RPMI8226 (cell line): ENCODE measurements at regions not wholly inside any gene's neighbourhood (a gene's known extent, or its start where the extent isn't known, plus 50 kb on each side); places are given as distances from the start of the nearest gene placed in this dataset.
"Not testable (repeated sequence)": the region's sequence is repeated elsewhere in the genome, so short reads cannot be mapped to it uniquely, and the experiment has no call there.

Experiments used
- DNase-seq: peaks from one replicate; pipeline ENCODE4 v3.0.0-alpha.2; 2015

GRCh38 chr3:63124090-63124489 is 154.0 kb upstream of the SYNPR start:
- no peak for DNase-seq

DNA sequence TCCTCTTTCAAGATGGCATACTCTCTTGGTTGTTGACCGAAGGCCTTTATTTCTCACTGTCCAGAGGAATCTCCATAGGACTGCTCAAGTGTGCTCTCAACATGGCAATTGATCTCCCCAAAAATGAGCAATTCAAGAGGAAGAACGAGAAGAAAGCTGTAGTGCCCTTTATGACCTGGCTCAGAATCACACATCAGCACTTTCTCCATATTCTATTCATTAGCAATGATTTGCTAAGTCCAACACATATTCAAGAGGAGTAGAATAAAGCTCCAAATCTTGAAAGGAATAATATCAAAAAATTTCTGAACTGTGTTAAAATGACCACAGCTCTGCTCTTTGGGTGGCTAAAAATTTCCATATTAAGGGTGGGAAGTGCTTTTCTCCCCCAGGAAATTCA is 151.6 kb upstream of the SYNPR start:
- no peak for DNase-seq

- DNase-seq, result no peak
Observed at GRCh38 chr3:63128380-63128779, 149.7 kb upstream of the SYNPR start.

DNA sequence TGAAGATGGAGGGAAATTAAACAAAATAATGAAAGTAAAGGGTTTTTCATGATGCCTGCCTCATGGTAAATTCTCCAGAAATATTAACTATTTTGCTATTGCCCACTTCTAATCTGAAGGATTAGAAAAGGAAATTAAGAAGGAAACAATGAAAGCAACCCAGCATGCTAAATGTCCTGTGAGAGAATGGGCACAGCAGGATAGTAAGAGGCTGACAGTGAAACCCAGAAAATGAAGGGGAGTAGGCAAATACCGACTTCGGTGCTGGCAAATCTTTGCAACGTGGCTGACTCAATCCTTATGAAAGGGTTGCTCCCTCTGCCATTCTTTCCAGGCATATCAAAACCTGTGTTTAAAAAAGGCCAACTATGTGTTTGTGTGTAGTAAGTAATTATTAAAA is 147.5 kb upstream of the SYNPR start:
- no peak for DNase-seq

DNA sequence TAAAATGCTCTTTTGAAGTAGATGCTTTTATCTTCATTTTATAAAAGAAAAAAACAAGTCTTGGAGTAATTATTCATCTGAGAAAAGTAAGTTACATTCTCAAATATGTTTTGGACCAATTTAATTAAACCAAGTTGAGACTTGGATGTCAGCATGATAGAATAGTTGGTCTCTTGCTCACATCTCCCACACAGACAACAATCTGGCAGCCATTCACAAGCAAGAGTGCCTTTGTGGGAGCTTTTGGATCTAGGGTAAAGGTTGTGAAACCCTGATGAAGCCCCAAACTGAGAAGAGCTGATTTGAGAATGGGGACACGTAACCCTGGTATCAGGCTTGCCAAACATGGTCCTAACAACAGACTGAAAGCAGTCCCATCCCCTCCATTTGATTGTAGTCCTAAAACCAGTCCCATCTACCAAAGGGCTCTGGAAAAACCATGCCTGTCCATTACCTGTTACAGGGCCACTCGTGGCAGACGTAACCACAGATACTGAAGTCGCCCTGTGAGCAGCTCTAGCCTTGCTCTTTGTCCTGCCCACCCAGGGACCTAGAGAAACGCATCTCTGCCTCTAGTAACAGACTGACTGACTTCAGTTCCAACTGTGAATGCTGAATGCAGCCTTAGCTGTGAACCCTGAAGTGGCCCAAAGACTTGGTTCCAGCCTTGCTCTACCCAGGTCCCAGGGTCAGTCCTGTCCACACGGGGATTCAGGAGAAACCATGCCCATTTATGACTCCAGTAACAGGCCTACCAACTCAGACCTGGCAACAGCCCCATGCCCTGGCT is 145.5 kb upstream of the SYNPR start:
- no peak for DNase-seq

- no peak for DNase-seq
Observed at GRCh38 chr3:63135367-63135766, 142.7 kb upstream of the SYNPR start.

DNA sequence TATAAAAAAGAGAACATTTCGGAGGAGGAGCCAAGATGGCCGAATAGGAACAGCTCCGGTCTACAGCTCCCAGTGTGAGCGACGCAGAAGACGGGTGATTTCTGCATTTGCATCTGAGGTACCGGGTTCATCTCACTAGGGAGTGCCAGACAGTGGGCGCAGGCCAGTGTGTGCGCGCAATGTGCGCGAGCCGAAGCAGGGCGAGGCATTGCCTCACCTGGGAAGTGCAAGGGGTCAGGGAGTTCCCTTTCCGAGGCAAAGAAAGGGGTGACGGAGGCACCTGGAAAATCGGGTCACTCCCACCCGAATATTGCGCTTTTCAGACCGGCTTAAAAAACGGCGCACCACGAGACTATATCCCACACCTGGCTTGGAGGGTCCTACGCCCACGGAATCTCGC is 141.9 kb upstream of the SYNPR start:
- not testable (repeated sequence) for DNase-seq

- DNase-seq, result no peak
Observed at GRCh38 chr3:63142681-63143080, 135.4 kb upstream of the SYNPR start.

GRCh38 chr3:63146154-63146553 is 132.0 kb upstream of the SYNPR start:
- DNase-seq, result no peak

GRCh38 chr3:63150880-63151279 is 127.2 kb upstream of the SYNPR start:
- DNase-seq, result no peak

GRCh38 chr3:63151897-63152296 is 126.2 kb upstream of the SYNPR start:
- DNase-seq, result no peak

- no peak for DNase-seq
Observed at GRCh38 chr3:63159764-63160163, 118.3 kb upstream of the SYNPR start.

DNA sequence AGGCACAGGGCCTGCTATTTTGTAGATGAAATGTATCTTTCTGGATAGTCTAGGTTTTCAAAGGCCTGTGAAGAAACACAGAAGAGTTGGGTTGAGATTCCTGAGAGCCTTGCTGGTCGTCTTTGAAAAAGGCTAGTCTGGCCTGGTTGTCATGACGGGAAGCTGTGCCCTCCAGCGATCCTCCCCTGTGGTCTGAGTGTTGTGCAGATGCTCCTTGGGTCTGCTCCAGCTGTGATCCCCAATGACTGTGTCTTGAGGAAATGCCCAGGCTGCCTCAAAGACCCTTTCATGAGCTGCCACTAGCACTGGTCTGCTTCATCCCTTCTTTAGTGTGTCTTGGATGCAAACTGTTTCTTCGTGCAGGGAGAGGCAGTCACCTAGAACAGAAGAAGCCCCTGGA is 111.0 kb upstream of the SYNPR start:
- DNase-seq, result no peak

GRCh38 chr3:63168179-63168578 is 109.9 kb upstream of the SYNPR start:
- DNase-seq, result no peak

DNA sequence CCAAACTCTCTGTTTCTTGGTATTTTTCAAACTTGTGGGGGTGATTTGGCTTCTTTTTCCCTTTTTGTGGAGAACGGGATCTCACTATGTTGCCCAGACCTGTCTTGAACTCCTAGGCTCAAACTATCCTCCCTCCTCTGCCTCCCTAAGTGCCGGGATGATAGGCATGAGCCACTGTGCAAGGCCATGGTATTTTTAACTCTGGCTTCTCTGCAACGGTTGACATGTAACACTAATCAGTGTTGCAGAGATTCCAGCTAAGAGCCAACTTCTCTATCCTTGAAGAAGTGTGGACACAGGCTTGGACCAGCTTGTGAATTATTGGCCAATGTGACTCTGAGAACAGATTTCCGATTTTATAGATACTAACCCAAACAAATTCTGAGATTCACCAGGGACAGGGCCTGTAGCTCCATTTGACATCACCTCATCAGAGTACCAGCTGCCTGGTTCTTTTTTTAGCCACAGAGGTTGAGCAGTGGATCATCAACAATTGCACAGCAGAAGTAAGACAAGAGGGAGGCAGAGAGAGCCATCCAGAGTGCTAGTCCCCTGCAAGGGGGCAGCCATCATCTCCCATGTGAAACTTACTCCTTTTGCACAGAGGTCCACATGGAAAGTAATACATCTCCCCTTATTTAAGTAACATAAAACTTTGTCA is 98.1 kb upstream of the SYNPR start:
- DNase-seq, result no peak

DNA sequence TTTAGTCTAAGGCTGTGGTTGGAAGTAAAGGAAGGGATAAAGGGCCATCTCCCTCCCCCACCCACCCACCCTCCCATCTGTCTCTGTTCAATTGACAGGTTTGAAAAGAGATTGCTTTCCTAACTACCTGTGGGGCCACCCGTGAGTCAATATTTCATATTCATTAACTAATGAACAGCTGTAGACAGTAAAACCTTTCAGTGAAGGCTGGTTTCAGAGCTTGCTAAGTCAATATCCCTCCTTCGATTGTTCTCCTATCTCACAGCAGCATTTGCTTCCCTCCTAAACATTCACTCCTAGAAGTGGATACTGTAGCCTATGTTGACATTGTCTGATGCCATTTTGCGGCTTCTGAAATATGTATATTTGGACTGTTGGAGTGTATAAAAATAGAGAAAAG is 85.9 kb upstream of the SYNPR start:
- no peak for DNase-seq

DNA sequence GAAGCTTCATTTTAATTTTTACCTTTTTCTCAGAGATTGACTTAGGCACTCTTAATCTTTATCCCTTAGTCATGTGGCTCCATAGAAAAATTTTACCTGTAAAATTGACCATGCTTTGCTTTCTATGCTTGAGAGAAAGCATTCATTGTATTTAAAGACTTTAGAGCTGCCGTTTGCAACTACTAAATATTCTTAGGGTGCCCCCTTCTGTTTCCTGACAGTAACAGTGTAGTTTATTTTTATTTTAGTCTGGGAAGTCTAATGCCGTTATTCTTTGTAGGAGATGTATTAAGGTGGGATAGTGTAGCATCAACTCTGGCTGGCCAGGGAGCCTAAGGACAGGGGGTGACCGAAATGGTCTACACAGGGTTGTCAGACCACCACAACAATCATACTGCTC is 84.5 kb upstream of the SYNPR start:
- DNase-seq, result peak; percentile 17

DNA sequence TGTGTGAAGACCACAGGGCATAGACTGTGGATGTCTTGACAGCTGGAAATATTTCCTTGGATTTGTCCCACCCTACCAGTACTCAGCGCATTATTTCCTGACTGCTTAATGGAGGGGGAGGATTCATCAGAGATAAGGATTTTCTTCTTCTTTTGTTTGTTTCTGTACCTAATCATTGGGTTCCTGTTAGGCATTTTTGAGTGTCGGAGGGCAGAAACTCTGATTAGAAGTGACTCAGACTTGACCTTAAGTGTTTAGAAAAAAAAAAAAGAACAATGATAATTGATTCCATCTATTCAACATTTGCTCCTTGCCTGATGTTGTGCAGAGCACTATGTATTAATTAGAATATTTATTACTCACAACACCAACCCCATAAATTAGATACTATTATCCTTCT is 78.5 kb upstream of the SYNPR start:
- no peak for DNase-seq

DNA sequence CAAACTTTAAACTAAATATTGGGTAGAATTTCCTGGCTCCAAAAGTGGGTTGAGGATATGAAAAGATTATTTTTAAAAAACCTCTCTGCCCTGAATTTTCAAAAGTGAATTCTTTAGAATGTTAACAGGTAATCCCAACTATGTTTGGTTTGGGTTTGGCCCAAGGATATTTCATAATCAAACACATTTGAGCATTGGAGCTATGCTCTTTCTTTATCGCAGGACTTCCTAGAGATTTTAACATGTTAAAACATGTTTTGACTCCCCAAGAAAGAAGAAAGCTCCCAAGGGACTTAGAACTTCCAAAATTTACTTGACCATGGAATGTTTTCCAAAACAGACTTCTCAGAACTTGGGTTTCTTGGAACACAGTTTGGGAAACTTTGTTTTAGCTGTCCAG is 75.6 kb upstream of the SYNPR start:
- no peak for DNase-seq

- no peak for DNase-seq
Observed at GRCh38 chr3:63207066-63207590, 71.0 kb upstream of the SYNPR start.

- DNase-seq, result no peak
Observed at GRCh38 chr3:63228087-63228486, 50.0 kb upstream of the SYNPR start.
